ENCODE measurements at regions not wholly inside any gene's neighbourhood (a gene's known extent, or its start where the extent isn't known, plus 50 kb on each side); places are given as distances from the start of the nearest gene placed in this dataset.

DNA sequence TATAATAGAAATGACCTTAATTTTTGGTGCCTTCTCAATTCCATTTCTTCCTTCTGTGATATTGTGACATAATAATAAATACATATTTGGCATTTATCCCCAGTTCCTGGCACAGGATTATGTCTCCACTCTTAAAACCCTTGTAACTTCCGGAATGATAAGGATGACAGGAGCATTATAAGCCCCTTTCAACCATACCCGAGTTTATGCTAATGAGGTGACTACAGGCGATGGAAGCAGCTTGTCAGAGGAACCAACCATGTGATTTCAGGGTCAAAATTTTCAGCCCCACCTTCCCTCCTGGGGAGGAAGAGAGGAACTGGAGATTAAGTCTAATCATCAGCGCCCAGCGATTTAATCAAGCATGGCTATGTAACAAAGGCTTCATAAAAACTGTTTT lies 528.5 kb upstream of the CRIM1 start:
- Histone ChIP-seq H3K36me3 (ENCODE audit: control insufficient read depth in 4 of 4, insufficient read depth in 3 of 4, low read depth in 1 of 4, low read length in 3 of 4) (no peaks in the 10 kb centered on the region), H3K4me3 (ENCODE audit: low read depth in 1 of 3, low read length in 3 of 3) (no peak overlapping the region), H3K4me1 (ENCODE audit: control insufficient read depth in 4 of 4, insufficient read depth in 4 of 4, low read length in 3 of 4) (no peaks in the 10 kb centered on the region), H3K27me3 (ENCODE audit: control insufficient read depth in 4 of 4, insufficient read depth in 4 of 4, low read length in 3 of 4) (peaks cover 0 to 2% (median 0%) of the 10 kb centered on the region in 4 donors), H3K9ac (ENCODE audit: low read depth in 1 of 2, low read length in 2 of 2) (no peak overlapping the region), H3K9me3 (ENCODE audit: control insufficient read depth in 4 of 4, low read length in 3 of 4) (no peaks in the 10 kb centered on the region), H3K27ac (ENCODE audit: low read depth in 1 of 2, low read length in 2 of 2) (no peak overlapping the region)
- 81% methylated on average over 5 of the region's 5 CpGs for WGBS
- TF ChIP-seq RAD21 (IDR thresholded peaks at IDR 0.05) = no peak
- TF ChIP-seq HNF4A (conservative IDR thresholded peaks at IDR 0.05) = no peak
- TF ChIP-seq EGR1 (IDR thresholded peaks at IDR 0.05; ENCODE audit: low read depth in 2 of 2) = no peak
- TF ChIP-seq JUND (IDR thresholded peaks at IDR 0.05) = no peak
- no peak for TF ChIP-seq NR2F2 (IDR thresholded peaks at IDR 0.05)
- TF ChIP-seq, protein P1, sequence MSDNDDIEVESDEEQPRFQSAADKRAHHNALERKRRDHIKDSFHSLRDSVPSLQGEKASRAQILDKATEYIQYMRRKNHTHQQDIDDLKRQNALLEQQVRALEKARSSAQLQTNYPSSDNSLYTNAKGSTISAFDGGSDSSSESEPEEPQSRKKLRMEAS (IDR thresholded peaks at IDR 0.05) = no peak
- no peak for TF ChIP-seq HNF4G (IDR thresholded peaks at IDR 0.05)
- TF ChIP-seq GABPA (IDR thresholded peaks at IDR 0.05 in 1 of 2, conservative IDR thresholded peaks at IDR 0.05 in 1 of 2) = no peak
- no peak for TF ChIP-seq FOXA1 (IDR thresholded peaks at IDR 0.05)
- no peak for TF ChIP-seq RXRA (IDR thresholded peaks at IDR 0.05)
- TF ChIP-seq, protein P2, sequence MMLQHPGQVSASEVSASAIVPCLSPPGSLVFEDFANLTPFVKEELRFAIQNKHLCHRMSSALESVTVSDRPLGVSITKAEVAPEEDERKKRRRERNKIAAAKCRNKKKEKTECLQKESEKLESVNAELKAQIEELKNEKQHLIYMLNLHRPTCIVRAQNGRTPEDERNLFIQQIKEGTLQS (IDR thresholded peaks at IDR 0.05) = no peak
- TF ChIP-seq, protein P3, sequence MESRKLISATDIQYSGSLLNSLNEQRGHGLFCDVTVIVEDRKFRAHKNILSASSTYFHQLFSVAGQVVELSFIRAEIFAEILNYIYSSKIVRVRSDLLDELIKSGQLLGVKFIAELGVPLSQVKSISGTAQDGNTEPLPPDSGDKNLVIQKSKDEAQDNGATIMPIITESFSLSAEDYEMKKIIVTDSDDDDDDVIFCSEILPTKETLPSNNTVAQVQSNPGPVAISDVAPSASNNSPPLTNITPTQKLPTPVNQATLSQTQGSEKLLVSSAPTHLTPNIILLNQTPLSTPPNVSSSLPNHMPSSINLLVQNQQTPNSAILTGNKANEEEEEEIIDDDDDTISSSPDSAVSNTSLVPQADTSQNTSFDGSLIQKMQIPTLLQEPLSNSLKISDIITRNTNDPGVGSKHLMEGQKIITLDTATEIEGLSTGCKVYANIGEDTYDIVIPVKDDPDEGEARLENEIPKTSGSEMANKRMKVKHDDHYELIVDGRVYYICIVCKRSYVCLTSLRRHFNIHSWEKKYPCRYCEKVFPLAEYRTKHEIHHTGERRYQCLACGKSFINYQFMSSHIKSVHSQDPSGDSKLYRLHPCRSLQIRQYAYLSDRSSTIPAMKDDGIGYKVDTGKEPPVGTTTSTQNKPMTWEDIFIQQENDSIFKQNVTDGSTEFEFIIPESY (IDR thresholded peaks at IDR 0.05) = no peak
- TF ChIP-seq YY1 (IDR thresholded peaks at IDR 0.05) = no peak
- TF ChIP-seq, protein P4, sequence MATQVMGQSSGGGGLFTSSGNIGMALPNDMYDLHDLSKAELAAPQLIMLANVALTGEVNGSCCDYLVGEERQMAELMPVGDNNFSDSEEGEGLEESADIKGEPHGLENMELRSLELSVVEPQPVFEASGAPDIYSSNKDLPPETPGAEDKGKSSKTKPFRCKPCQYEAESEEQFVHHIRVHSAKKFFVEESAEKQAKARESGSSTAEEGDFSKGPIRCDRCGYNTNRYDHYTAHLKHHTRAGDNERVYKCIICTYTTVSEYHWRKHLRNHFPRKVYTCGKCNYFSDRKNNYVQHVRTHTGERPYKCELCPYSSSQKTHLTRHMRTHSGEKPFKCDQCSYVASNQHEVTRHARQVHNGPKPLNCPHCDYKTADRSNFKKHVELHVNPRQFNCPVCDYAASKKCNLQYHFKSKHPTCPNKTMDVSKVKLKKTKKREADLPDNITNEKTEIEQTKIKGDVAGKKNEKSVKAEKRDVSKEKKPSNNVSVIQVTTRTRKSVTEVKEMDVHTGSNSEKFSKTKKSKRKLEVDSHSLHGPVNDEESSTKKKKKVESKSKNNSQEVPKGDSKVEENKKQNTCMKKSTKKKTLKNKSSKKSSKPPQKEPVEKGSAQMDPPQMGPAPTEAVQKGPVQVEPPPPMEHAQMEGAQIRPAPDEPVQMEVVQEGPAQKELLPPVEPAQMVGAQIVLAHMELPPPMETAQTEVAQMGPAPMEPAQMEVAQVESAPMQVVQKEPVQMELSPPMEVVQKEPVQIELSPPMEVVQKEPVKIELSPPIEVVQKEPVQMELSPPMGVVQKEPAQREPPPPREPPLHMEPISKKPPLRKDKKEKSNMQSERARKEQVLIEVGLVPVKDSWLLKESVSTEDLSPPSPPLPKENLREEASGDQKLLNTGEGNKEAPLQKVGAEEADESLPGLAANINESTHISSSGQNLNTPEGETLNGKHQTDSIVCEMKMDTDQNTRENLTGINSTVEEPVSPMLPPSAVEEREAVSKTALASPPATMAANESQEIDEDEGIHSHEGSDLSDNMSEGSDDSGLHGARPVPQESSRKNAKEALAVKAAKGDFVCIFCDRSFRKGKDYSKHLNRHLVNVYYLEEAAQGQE (IDR thresholded peaks at IDR 0.05) = no peak
- TF ChIP-seq SP1 (IDR thresholded peaks at IDR 0.05) = no peak
- no peak for TF ChIP-seq TAF1 (conservative IDR thresholded peaks at IDR 0.05)
- TF ChIP-seq FOXA2 (IDR thresholded peaks at IDR 0.05) = no peak
- TF ChIP-seq, protein P5, sequence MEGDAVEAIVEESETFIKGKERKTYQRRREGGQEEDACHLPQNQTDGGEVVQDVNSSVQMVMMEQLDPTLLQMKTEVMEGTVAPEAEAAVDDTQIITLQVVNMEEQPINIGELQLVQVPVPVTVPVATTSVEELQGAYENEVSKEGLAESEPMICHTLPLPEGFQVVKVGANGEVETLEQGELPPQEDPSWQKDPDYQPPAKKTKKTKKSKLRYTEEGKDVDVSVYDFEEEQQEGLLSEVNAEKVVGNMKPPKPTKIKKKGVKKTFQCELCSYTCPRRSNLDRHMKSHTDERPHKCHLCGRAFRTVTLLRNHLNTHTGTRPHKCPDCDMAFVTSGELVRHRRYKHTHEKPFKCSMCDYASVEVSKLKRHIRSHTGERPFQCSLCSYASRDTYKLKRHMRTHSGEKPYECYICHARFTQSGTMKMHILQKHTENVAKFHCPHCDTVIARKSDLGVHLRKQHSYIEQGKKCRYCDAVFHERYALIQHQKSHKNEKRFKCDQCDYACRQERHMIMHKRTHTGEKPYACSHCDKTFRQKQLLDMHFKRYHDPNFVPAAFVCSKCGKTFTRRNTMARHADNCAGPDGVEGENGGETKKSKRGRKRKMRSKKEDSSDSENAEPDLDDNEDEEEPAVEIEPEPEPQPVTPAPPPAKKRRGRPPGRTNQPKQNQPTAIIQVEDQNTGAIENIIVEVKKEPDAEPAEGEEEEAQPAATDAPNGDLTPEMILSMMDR (IDR thresholded peaks at IDR 0.05; ENCODE audit: low read depth, low read length, missing input control) = no peak
- no peak for DNase-seq (ENCODE audit: low spot score)
